WI38 (cell line): ENCODE measurements at regions not wholly inside any gene's neighbourhood (a gene's known extent, or its start where the extent isn't known, plus 50 kb on each side); places are given as distances from the start of the nearest gene placed in this dataset.

ENCODE experiments used
- H3K4me3 ChIP-seq: 2 replicates; pipeline ENCODE4 v1.5.1; 2011; ENCODE audit warnings: low read depth, mild to moderate bottlenecking, control low read depth, low read length
- CTCF ChIP-seq: IDR thresholded peaks from 2 replicates; pipeline ENCODE4 v1.5.1; 2012; ENCODE audit warnings: low read depth, mild to moderate bottlenecking, control low read depth, low read length

DNA sequence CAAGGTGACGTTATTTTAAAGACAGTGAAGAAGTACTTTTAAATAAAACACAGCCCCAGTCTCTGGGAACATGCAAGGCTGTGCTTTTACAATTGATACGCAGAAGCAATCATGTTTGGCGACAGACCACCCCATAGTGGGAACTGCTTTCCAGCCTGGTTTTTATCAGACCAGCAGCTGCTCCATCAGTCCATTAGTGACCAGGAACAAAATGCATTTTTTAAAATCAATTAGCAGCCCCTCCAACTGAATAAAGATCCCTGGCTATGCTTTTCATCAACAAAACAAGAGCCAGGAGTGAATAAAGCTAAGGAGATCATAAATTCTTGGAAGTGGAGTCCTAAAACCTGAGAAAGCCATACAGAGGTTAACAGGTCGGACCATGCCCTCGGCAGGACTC, 153.0 kb upstream of the TENM3 start:
- no peak for TF ChIP-seq CTCF
- H3K4me3 ChIP-seq, result no peak overlapping the region

DNA sequence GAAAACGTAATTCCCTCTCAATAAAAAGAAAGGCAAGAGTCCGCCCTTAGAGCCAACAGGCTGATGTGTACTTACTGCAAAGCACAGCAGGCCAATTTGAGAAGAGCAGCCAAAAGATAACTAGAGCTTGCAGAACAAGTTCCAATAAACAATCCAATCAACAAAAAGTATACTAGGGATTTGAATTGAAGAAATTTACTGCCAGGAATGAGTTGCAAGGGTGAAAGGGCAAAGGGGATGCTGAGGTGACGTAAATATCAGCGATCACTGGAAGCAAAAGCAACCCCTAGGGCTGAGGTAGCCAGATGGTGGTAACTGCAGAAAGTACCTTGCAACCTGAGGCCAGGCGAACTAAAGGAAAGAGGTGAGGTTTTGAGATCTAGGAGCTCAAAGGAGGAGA, 152.1 kb upstream of the TENM3 start:
- no peak overlapping the region for H3K4me3 ChIP-seq
- TF ChIP-seq CTCF, result no peak

GRCh38 chr4:182093431-182093831, 149.8 kb upstream of the TENM3 start:
- H3K4me3 ChIP-seq, result no peak overlapping the region
- TF ChIP-seq CTCF, result no peak

DNA sequence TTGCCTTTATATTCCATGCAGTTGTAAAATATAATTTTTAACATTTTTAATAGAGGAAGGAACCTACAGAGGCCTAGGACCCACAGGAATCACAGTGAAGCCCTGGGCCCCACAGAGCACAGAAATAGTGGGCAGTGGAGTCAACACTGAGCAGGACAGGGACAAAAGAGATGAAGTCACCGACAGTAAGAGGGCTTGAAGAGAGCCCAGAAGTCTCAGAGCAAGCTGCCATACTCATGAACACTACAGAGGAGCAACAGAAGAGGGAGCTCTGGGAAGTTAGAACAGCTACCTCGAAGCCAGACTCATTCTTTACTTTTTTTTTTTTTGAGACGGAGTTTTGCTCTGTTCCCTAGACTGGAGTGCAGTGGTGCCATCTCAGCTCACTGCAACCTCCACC, 149.3 kb upstream of the TENM3 start:
- TF ChIP-seq CTCF, result no peak
- no peak overlapping the region for H3K4me3 ChIP-seq

DNA sequence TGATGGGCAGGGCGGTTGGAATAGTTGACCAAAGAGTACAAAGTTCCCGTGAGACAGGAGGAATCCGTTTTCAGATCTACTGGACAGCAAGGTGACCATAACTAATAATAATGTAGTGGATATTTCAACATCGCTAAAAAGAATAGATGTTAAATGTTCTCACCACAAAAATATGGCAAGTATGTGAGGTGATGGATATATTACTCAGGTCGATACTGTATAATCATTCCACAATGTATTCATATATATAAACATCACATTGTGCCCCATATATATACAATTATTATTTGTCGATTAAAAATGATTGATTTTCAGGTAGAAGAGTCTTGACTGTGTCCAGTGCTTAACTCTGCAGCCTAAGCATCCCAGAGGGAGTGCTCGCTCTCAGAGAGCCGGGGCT, 141.6 kb upstream of the TENM3 start:
- H3K4me3 ChIP-seq, result no peak overlapping the region
- no peak for TF ChIP-seq CTCF

DNA sequence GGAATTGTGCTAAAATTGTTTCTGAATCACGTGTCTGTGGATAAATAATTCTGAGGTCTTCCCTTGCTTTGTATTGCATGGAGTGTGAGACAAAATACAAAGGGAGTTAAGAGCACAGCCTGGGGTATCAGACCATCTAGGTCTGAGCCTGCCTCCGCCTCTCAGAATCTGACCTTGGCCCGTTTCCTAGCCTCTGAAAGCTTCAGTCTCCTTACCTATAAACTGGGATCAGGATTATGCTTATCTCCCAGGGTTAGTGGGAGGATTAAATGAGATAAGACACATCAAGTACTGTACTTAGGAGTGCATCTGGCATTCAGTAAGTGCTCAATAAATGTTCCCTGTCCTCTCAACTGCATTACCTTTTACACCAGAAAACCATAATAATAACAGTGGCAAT, 140.6 kb upstream of the TENM3 start:
- no peak for TF ChIP-seq CTCF
- H3K4me3 ChIP-seq, result no peak overlapping the region

GRCh38 chr4:182103614-182104319, 139.4 kb upstream of the TENM3 start:
- H3K4me3 ChIP-seq, result no peak overlapping the region
- no peak for TF ChIP-seq CTCF
